ENCODE measurements at regions not wholly inside any gene's neighbourhood (a gene's known extent, or its start where the extent isn't known, plus 50 kb on each side); places are given as distances from the start of the nearest gene placed in this dataset.

DNA sequence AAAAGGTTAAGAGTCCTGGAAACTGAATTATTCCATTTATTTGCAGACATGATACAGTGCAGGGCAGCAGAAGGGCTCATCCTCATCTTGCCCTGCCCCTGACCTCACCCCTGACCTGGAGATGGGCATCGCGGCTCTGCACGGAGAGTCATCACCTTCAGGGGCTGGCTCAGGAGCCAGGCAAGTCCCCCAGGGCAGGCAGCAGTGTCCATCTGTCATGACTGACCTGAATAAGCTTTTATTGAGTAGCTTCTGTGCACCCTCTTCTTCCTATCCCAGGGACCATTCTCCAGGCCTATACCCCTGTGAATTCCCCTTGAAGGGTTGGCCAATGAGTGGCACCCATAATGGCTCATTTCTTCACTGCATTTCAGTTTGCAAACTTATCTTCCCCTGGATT lies 484.2 kb downstream of the ZNF536 start:
- no peak overlapping the region for H3K27ac ChIP-seq (ENCODE audit: low read length)
- no peak overlapping the region for H3K9ac ChIP-seq (ENCODE audit: low read length in 2 of 2)
- H3K4me1 ChIP-seq (ENCODE audit: control insufficient read depth, insufficient read depth, low read length), result no peaks in the 10 kb centered on the region
- H3K4me3 ChIP-seq (ENCODE audit: low read length in 2 of 2), result no peak overlapping the region
- H3K9me3 ChIP-seq (ENCODE audit: control insufficient read depth in 2 of 2, low read length in 2 of 2), result no peaks in the 10 kb centered on the region
- H3K36me3 ChIP-seq (ENCODE audit: control insufficient read depth in 2 of 2, insufficient read depth in 2 of 2, low read length in 2 of 2), result no peaks in the 10 kb centered on the region
- no peaks in the 10 kb centered on the region for H3K27me3 ChIP-seq (ENCODE audit: control insufficient read depth in 1 of 2, insufficient read depth in 2 of 2, low read length in 2 of 2)

DNA sequence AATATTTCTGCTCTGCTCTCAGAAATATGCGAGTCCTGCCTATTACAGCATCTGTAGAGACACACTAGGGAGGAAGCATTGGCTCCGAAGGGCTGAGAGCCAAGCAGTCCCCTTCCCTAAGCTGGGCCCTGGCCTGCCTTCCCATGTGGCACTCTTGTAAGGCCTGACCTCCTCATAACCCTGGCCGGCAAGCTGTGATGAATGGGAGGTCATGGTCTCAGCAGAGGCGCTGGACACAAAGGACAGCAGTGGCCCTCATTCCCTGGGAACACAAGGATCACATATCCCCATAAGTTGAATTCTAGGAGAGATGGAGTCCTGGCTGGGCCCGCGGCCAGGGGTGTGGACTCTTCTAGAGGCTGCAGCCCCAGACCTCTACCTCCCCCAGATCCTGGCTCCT lies 483.3 kb downstream of the ZNF536 start:
- no peaks in the 10 kb centered on the region for H3K9me3 ChIP-seq (ENCODE audit: control insufficient read depth in 2 of 2, low read length in 2 of 2)
- H3K27me3 ChIP-seq (ENCODE audit: control insufficient read depth in 1 of 2, insufficient read depth in 2 of 2, low read length in 2 of 2), result no peaks in the 10 kb centered on the region
- H3K9ac ChIP-seq (ENCODE audit: low read length in 2 of 2), result no peak overlapping the region
- H3K27ac ChIP-seq (ENCODE audit: low read length), result no peak overlapping the region
- no peaks in the 10 kb centered on the region for H3K36me3 ChIP-seq (ENCODE audit: control insufficient read depth in 2 of 2, insufficient read depth in 2 of 2, low read length in 2 of 2)
- H3K4me1 ChIP-seq (ENCODE audit: control insufficient read depth, insufficient read depth, low read length), result peaks cover 1% of the 10 kb centered on the region
- H3K4me3 ChIP-seq (ENCODE audit: low read length in 2 of 2), result no peak overlapping the region

DNA sequence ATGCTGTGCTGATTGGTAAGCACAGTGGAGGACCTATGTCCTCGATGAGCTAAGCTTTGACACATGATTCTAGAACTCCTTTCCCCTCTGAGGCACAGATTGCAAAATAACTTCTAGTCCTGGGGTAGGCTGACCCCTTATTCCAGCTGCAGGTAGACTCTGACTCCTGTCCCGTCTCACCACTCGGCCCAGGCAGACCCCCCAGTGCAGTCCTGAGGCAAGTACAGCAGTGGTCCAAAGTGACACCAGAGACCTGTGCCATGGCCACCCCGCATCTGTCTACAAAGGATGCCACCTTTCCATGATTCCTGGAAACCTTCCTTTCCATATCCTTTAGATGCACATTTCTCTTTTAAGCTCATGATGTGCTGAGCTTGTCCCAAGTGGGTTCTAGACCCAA lies 482.5 kb downstream of the ZNF536 start:
- H3K4me3 ChIP-seq (ENCODE audit: low read length in 2 of 2), result no peak overlapping the region
- H3K27ac ChIP-seq (ENCODE audit: low read length), result no peak overlapping the region
- no peak overlapping the region for H3K9ac ChIP-seq (ENCODE audit: low read length in 2 of 2)
- H3K4me1 ChIP-seq (ENCODE audit: control insufficient read depth, insufficient read depth, low read length), result peaks cover 4% of the 10 kb centered on the region
- no peaks in the 10 kb centered on the region for H3K27me3 ChIP-seq (ENCODE audit: control insufficient read depth in 1 of 2, insufficient read depth in 2 of 2, low read length in 2 of 2)
- H3K36me3 ChIP-seq (ENCODE audit: control insufficient read depth in 2 of 2, insufficient read depth in 2 of 2, low read length in 2 of 2), result no peaks in the 10 kb centered on the region
- no peaks in the 10 kb centered on the region for H3K9me3 ChIP-seq (ENCODE audit: control insufficient read depth in 2 of 2, low read length in 2 of 2)

DNA sequence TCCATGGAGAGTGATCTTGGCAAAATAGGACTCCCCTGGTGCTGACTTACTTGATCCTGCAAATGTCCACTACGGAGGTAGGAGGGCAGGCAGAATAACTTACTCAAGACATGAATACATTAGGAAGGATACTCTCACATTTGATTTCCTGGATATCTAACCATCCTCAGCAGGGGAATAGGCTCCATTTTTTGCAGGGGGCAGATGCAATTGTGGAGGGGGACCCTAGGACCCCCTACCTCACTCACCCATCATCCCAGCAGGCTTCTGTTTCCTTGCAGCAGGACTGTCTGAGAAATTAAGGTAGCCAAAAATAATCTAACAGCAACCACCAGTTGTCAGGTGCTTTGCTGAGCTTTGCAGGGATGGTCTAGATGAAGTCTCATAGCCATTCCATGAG lies 482.0 kb downstream of the ZNF536 start:
- H3K4me3 ChIP-seq (ENCODE audit: low read length in 2 of 2), result no peak overlapping the region
- H3K36me3 ChIP-seq (ENCODE audit: control insufficient read depth in 2 of 2, insufficient read depth in 2 of 2, low read length in 2 of 2), result no peaks in the 10 kb centered on the region
- H3K4me1 ChIP-seq (ENCODE audit: control insufficient read depth, insufficient read depth, low read length), result peaks cover 4% of the 10 kb centered on the region
- no peak overlapping the region for H3K27ac ChIP-seq (ENCODE audit: low read length)
- no peak overlapping the region for H3K9ac ChIP-seq (ENCODE audit: low read length in 2 of 2)
- no peaks in the 10 kb centered on the region for H3K27me3 ChIP-seq (ENCODE audit: control insufficient read depth in 1 of 2, insufficient read depth in 2 of 2, low read length in 2 of 2)
- no peaks in the 10 kb centered on the region for H3K9me3 ChIP-seq (ENCODE audit: control insufficient read depth in 2 of 2, low read length in 2 of 2)

DNA sequence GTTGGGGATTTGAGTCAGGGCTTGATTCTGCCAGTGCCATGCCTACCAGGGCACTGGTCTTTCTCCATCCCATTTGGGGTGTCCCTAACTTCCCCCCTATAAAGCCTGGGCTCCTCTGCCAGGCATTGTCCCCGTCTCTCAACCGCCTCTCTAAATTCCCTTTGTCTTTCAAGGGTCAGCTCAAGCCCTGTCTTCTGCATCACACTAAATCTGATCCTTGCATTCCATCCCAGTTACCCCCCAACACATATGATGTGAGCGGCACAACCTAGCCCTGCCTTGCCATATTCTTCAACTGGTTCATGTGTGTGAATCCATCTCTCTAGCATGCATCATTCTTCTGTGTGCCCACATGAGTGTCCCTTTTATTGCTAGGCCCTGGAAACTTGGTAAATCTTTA lies 480.9 kb downstream of the ZNF536 start:
- Histone ChIP-seq H3K9me3 (ENCODE audit: control insufficient read depth in 2 of 2, low read length in 2 of 2) (no peaks in the 10 kb centered on the region), H3K27ac (ENCODE audit: low read length) (no peak overlapping the region), H3K36me3 (ENCODE audit: control insufficient read depth in 2 of 2, insufficient read depth in 2 of 2, low read length in 2 of 2) (no peaks in the 10 kb centered on the region), H3K27me3 (ENCODE audit: control insufficient read depth in 1 of 2, insufficient read depth in 2 of 2, low read length in 2 of 2) (no peaks in the 10 kb centered on the region), H3K4me1 (ENCODE audit: control insufficient read depth, insufficient read depth, low read length) (peaks cover 7% of the 10 kb centered on the region), H3K4me3 (ENCODE audit: low read length in 2 of 2) (no peak overlapping the region), H3K9ac (ENCODE audit: low read length in 2 of 2) (no peak overlapping the region)

DNA sequence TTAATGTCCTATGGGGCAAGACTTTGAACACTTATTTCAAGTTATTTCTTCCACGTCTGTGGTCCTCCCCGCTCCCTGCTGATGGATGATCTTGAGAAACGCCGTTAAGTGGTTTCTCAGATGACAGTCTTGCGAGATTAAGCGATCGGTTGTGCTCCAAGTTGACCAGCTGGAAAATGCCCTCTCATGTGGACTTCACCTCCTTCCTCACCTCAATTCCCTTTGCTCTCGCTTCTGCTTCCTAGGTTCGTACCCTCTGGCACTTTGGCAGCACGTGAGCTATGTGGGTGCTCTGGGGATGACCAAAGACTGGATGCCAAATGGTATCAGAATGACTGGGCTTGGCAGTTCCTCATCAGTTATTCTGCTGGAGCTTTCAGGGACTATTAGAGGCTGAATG lies 480.0 kb downstream of the ZNF536 start:
- no peak overlapping the region for H3K9ac ChIP-seq (ENCODE audit: low read length in 2 of 2)
- no peaks in the 10 kb centered on the region for H3K9me3 ChIP-seq (ENCODE audit: control insufficient read depth in 2 of 2, low read length in 2 of 2)
- H3K36me3 ChIP-seq (ENCODE audit: control insufficient read depth in 2 of 2, insufficient read depth in 2 of 2, low read length in 2 of 2), result no peaks in the 10 kb centered on the region
- no peak overlapping the region for H3K4me3 ChIP-seq (ENCODE audit: low read length in 2 of 2)
- H3K4me1 ChIP-seq (ENCODE audit: control insufficient read depth, insufficient read depth, low read length), result peaks cover 7% of the 10 kb centered on the region
- no peak overlapping the region for H3K27ac ChIP-seq (ENCODE audit: low read length)
- H3K27me3 ChIP-seq (ENCODE audit: control insufficient read depth in 1 of 2, insufficient read depth in 2 of 2, low read length in 2 of 2), result no peaks in the 10 kb centered on the region

DNA sequence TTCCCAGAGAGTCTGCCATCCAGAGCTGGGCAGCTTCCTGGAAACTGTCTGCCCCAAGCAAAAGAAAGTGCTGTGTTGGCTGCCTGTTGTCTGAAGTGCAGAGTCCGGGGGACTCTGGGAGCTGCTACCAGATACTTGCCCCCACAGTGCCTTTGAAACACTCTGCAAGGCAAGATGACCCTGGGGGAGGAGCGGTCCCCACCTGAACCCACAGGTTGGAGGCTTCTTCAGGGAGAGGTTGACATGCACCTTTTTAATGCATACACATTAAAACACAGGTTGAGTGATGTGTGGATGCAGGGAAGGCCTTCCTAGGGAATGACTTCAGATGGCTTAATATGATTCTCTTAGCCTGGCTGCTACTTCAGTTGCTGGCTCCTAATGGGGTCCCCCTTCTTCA lies 479.5 kb downstream of the ZNF536 start:
- H3K9me3 ChIP-seq (ENCODE audit: control insufficient read depth in 2 of 2, low read length in 2 of 2), result no peaks in the 10 kb centered on the region

DNA sequence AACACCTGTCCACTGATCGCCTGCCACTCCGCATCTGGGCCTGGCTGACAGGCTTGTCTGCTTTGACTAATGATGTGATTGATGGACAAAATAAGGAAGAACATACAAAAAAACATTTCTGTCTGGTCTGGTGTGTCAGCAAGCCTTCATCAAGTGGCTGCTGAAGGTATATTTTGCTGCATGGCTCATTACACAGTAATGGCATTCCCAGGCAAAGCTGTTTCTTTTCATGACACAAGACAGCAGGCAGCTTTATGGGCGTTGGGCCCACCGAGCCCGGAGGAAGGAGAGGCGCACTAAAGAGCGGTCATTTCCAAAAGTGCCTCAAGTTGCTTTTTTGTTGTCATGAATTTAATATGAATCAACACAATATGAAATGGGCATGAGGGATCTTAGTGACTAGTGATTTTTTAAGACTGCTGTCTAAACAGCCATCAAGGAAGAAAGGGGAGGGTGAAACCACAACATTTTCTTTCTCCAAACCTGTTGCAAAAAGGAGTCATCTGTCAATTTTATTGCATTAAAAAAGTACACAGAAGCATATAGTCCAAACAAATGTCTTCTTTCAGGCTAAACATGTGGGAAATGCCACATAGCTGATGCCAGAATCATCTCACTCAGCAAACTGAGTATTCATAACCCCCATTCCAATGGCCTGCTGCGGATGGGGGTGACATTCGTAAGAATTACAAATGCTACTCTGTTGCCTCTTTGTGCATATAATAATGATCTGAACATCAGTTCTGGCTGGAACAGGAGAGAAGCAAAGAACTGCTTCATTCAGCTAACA lies 476.6 kb downstream of the ZNF536 start:
- no peak overlapping the region for H3K4me3 ChIP-seq (ENCODE audit: low read length in 2 of 2)
- no peaks in the 10 kb centered on the region for H3K9me3 ChIP-seq (ENCODE audit: control insufficient read depth in 2 of 2, low read length in 2 of 2)
- no peak overlapping the region for H3K9ac ChIP-seq (ENCODE audit: low read length in 2 of 2)
- H3K4me1 ChIP-seq (ENCODE audit: control insufficient read depth, insufficient read depth, low read length), result peaks cover 7% of the 10 kb centered on the region
- no peaks in the 10 kb centered on the region for H3K27me3 ChIP-seq (ENCODE audit: control insufficient read depth in 1 of 2, insufficient read depth in 2 of 2, low read length in 2 of 2)
- H3K27ac ChIP-seq (ENCODE audit: low read length), result no peak overlapping the region
- H3K36me3 ChIP-seq (ENCODE audit: control insufficient read depth in 2 of 2, insufficient read depth in 2 of 2, low read length in 2 of 2), result no peaks in the 10 kb centered on the region

More for the DNA sequence above, 479.5 kb downstream of the ZNF536 start:
- Histone ChIP-seq H3K27me3 (ENCODE audit: control insufficient read depth in 1 of 2, insufficient read depth in 2 of 2, low read length in 2 of 2) (no peaks in the 10 kb centered on the region), H3K4me1 (ENCODE audit: control insufficient read depth, insufficient read depth, low read length) (peaks cover 7% of the 10 kb centered on the region), H3K27ac (ENCODE audit: low read length) (no peak overlapping the region), H3K36me3 (ENCODE audit: control insufficient read depth in 2 of 2, insufficient read depth in 2 of 2, low read length in 2 of 2) (no peaks in the 10 kb centered on the region), H3K4me3 (ENCODE audit: low read length in 2 of 2) (no peak overlapping the region), H3K9ac (ENCODE audit: low read length in 2 of 2) (no peak overlapping the region)

DNA sequence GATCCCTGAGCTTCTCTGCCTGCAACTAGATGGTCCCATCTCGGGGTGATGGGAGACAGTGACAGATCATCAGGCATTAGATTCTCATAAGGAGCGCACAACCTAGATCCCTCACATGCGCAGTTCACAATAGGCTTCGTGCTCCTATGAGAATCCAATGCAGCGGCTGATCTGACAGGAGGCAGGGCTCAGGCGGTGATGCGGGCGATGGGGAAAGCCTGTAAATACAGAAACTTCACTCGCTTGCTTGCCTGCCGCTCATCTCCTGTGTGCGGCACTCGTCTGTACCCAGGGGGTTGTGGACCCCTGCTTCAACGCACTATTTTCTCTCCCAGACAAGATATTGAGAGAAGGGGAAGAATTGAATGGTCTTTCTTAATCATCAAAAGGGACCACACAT lies 473.9 kb downstream of the ZNF536 start:
- H3K27ac ChIP-seq (ENCODE audit: low read length), result no peak overlapping the region
- H3K36me3 ChIP-seq (ENCODE audit: control insufficient read depth in 2 of 2, insufficient read depth in 2 of 2, low read length in 2 of 2), result no peaks in the 10 kb centered on the region
- no peak overlapping the region for H3K9ac ChIP-seq (ENCODE audit: low read length in 2 of 2)
- H3K4me1 ChIP-seq (ENCODE audit: control insufficient read depth, insufficient read depth, low read length), result peaks cover 7% of the 10 kb centered on the region
- H3K9me3 ChIP-seq (ENCODE audit: control insufficient read depth in 2 of 2, low read length in 2 of 2), result no peaks in the 10 kb centered on the region
- no peaks in the 10 kb centered on the region for H3K27me3 ChIP-seq (ENCODE audit: control insufficient read depth in 1 of 2, insufficient read depth in 2 of 2, low read length in 2 of 2)
- no peak overlapping the region for H3K4me3 ChIP-seq (ENCODE audit: low read length in 2 of 2)

DNA sequence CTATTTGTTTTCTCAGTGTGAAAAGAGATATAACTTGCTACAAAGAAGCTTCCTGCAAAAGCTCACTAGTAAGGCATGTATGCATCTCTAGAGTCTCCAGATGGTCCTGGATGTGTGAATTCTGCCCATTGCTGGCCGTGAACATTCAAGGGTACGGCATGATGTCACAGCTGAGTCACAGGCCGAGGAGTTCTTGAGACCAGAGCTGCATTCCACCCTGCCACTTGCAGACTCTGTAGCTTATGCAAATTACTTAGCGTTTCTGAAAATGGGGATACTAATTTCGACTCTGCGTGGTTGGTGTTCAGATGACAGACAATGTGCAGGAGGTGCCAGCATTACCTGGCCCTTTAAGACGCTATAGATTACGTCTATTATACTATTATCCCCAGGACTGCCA lies 470.7 kb downstream of the ZNF536 start:
- H3K36me3 ChIP-seq (ENCODE audit: control insufficient read depth in 2 of 2, insufficient read depth in 2 of 2, low read length in 2 of 2), result no peaks in the 10 kb centered on the region
- no peaks in the 10 kb centered on the region for H3K9me3 ChIP-seq (ENCODE audit: control insufficient read depth in 2 of 2, low read length in 2 of 2)
- H3K27ac ChIP-seq (ENCODE audit: low read length), result no peak overlapping the region
- no peaks in the 10 kb centered on the region for H3K4me1 ChIP-seq (ENCODE audit: control insufficient read depth, insufficient read depth, low read length)
- H3K4me3 ChIP-seq (ENCODE audit: low read length in 2 of 2), result no peak overlapping the region
- no peaks in the 10 kb centered on the region for H3K27me3 ChIP-seq (ENCODE audit: control insufficient read depth in 1 of 2, insufficient read depth in 2 of 2, low read length in 2 of 2)
- H3K9ac ChIP-seq (ENCODE audit: low read length in 2 of 2), result no peak overlapping the region

DNA sequence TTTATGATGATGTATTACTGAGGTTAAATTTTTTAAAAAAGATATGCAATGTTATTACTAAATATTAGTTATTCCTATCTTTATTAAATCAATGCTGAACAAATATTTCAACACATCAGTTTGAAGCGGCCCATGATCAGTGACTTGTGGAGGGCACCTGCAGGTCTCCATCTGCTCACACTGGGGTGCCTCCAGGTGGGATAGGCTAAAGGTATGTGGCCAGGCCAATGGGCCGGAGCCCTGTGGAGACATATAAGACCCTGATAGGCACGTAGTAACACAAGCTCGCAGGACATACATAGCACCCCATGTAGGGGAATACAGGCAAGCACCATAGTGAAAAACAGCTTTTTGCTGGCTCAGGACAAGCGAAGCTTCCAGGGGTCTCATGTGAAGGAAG lies 469.8 kb downstream of the ZNF536 start:
- no peaks in the 10 kb centered on the region for H3K4me1 ChIP-seq (ENCODE audit: control insufficient read depth, insufficient read depth, low read length)
- no peaks in the 10 kb centered on the region for H3K27me3 ChIP-seq (ENCODE audit: control insufficient read depth in 1 of 2, insufficient read depth in 2 of 2, low read length in 2 of 2)
- H3K4me3 ChIP-seq (ENCODE audit: low read length in 2 of 2), result no peak overlapping the region
- H3K9ac ChIP-seq (ENCODE audit: low read length in 2 of 2), result no peak overlapping the region
- H3K27ac ChIP-seq (ENCODE audit: low read length), result no peak overlapping the region
- H3K9me3 ChIP-seq (ENCODE audit: control insufficient read depth in 2 of 2, low read length in 2 of 2), result no peaks in the 10 kb centered on the region
- no peaks in the 10 kb centered on the region for H3K36me3 ChIP-seq (ENCODE audit: control insufficient read depth in 2 of 2, insufficient read depth in 2 of 2, low read length in 2 of 2)

All from stomach smooth muscle (tissue), 2 donors.